ENCODE measurements at regions not wholly inside any gene's neighbourhood (a gene's known extent, or its start where the extent isn't known, plus 50 kb on each side); places are given as distances from the start of the nearest gene placed in this dataset.

DNA sequence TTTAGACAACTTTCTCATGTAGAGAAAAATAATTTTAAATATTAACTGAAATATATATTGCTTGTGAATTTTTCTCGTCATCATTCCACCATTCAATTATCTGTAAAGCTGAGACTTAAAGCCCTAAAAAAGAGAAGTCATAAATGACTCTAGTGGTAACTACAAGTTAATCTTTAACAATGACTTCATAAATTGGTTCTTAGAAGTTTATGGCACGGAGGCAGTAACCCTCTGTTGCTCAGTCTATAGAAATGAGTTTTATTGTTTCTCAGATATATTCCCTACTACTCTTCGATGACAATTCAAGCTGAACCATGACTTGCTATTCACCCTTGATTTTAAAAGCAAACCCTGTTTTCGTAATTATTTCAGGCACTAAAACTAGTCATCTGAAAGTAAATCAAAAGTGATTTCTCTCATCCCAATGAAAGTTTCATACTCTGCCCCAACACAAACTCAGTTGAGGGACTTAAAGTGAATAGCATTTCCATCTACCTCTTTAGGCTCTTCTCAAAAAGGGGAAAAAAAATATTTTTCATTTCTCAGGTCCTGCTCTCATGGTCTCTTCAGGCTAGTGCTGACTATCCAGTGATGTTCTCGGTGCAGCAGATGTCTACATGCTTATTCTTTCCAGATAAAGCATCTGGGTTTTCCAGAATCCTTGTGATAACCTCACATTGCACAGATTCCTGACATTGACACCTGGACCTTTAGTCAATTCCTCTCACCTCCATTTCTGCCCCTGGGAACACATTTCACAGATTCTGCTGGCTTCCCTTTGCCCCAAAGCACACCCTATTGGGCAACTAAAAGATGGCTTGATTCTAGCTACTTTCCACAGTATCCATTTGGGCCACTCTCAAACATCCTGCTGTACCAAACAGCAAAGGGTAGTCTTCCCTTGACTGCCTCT lies 207.8 kb upstream of the LRATD1 start:
- Histone ChIP-seq H3K79me2 (replicated peaks; ENCODE audit: insufficient read depth) (no peaks in the 10 kb centered on the region), H3K4me2 (no peak overlapping the region), H3K27ac (ENCODE audit: low read depth) (no peak overlapping the region), H4K20me1 (replicated peaks; ENCODE audit: insufficient read depth) (no peaks in the 10 kb centered on the region), H3K4me1 (ENCODE audit: insufficient read depth) (no peaks in the 10 kb centered on the region), H2AFZ (no peak overlapping the region), H3K4me3 (no peak overlapping the region), H3F3A (replicated peaks; ENCODE audit: low read depth) (no peaks in the 10 kb centered on the region), H3K36me3 (ENCODE audit: insufficient read depth) (no peaks in the 10 kb centered on the region), H3K9me2 (ENCODE audit: insufficient read depth) (peaks cover 10% of the 10 kb centered on the region), H3K27me3 (ENCODE audit: insufficient read depth) (no peaks in the 10 kb centered on the region)
- ATAC-seq (no peak), DNase-seq (ENCODE audit: low spot score) (no peak)
- Mint-ChIP-seq H3K4me1 (no peaks in the 10 kb centered on the region), H3K4me3 (no peak overlapping the region), H3K27ac (no peak overlapping the region), H3K27me3 (ENCODE audit: insufficient read depth, low read depth, poor library complexity) (peaks cover 3% of the 10 kb centered on the region), H3K36me3 (ENCODE audit: low read depth) (no peaks in the 10 kb centered on the region), H3K9me3 (no peaks in the 10 kb centered on the region; the same call in 1 of the 3 replicates)
- TF ChIP-seq JUNB (IDR thresholded peaks at IDR 0.05; ENCODE audit: unreplicated experiment) (no peak), ZNF114 (CRISPR knock-in tag; IDR thresholded peaks at IDR 0.05) (no peak), ZNF331 (CRISPR knock-in tag; IDR thresholded peaks at IDR 0.05; ENCODE audit: low read depth) (no peak), NANOG (IDR thresholded peaks at IDR 0.05; ENCODE audit: borderline replicate concordance) (no peak)
- TF ChIP-seq, protein P1, sequence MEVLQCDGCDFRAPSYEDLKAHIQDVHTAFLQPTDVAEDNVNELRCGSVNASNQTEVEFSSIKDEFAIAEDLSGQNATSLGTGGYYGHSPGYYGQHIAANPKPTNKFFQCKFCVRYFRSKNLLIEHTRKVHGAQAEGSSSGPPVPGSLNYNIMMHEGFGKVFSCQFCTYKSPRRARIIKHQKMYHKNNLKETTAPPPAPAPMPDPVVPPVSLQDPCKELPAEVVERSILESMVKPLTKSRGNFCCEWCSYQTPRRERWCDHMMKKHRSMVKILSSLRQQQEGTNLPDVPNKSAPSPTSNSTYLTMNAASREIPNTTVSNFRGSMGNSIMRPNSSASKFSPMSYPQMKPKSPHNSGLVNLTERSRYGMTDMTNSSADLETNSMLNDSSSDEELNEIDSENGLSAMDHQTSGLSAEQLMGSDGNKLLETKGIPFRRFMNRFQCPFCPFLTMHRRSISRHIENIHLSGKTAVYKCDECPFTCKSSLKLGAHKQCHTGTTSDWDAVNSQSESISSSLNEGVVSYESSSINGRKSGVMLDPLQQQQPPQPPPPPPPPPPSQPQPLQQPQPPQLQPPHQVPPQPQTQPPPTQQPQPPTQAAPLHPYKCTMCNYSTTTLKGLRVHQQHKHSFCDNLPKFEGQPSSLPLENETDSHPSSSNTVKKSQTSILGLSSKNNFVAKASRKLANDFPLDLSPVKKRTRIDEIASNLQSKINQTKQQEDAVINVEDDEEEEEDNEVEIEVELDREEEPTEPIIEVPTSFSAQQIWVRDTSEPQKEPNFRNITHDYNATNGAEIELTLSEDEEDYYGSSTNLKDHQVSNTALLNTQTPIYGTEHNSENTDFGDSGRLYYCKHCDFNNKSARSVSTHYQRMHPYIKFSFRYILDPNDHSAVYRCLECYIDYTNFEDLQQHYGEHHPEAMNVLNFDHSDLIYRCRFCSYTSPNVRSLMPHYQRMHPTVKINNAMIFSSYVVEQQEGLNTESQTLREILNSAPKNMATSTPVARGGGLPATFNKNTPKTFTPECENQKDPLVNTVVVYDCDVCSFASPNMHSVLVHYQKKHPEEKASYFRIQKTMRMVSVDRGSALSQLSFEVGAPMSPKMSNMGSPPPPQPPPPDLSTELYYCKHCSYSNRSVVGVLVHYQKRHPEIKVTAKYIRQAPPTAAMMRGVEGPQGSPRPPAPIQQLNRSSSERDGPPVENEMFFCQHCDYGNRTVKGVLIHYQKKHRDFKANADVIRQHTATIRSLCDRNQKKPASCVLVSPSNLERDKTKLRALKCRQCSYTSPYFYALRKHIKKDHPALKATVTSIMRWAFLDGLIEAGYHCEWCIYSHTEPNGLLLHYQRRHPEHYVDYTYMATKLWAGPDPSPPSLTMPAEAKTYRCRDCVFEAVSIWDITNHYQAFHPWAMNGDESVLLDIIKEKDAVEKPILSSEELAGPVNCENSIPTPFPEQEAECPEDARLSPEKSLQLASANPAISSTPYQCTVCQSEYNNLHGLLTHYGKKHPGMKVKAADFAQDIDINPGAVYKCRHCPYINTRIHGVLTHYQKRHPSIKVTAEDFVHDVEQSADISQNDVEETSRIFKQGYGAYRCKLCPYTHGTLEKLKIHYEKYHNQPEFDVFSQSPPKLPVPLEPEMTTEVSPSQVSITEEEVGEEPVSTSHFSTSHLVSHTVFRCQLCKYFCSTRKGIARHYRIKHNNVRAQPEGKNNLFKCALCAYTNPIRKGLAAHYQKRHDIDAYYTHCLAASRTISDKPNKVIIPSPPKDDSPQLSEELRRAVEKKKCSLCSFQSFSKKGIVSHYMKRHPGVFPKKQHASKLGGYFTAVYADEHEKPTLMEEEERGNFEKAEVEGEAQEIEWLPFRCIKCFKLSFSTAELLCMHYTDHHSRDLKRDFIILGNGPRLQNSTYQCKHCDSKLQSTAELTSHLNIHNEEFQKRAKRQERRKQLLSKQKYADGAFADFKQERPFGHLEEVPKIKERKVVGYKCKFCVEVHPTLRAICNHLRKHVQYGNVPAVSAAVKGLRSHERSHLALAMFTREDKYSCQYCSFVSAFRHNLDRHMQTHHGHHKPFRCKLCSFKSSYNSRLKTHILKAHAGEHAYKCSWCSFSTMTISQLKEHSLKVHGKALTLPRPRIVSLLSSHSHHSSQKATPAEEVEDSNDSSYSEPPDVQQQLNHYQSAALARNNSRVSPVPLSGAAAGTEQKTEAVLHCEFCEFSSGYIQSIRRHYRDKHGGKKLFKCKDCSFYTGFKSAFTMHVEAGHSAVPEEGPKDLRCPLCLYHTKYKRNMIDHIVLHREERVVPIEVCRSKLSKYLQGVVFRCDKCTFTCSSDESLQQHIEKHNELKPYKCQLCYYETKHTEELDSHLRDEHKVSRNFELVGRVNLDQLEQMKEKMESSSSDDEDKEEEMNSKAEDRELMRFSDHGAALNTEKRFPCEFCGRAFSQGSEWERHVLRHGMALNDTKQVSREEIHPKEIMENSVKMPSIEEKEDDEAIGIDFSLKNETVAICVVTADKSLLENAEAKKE (CRISPR knock-in tag; IDR thresholded peaks at IDR 0.05) = no peak

DNA sequence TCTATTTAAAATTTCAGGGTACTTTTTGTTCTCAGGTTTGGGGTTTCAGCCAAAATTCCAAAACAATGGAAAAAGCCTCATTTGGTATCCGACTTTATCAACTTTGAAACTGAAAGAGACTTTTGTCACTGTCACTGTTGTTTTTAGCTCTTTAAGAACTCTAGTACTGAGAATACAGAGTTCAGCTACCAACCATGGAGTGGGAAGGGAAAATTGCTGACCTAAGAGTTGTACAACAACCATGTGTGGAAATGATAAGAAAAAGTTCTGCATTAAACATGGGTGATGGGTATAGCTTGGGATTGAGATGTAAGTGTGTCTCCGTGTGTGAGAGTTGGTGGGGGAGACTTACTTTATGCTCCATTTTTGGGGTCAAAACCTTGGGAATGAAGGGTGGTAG lies 206.6 kb upstream of the LRATD1 start:
- no peaks in the 10 kb centered on the region for H4K20me1 ChIP-seq (replicated peaks; ENCODE audit: insufficient read depth)
- H3K4me2 ChIP-seq = no peak overlapping the region
- H3K36me3 Mint-ChIP-seq (ENCODE audit: low read depth) = no peaks in the 10 kb centered on the region
- no peaks in the 10 kb centered on the region for H3K79me2 ChIP-seq (replicated peaks; ENCODE audit: insufficient read depth)
- no peak overlapping the region for H3K4me3 ChIP-seq
- no peak overlapping the region for H2AFZ ChIP-seq
- H3F3A ChIP-seq (replicated peaks; ENCODE audit: low read depth) = no peaks in the 10 kb centered on the region
- no peaks in the 10 kb centered on the region for H3K27me3 ChIP-seq (ENCODE audit: insufficient read depth)
- H3K9me2 ChIP-seq (ENCODE audit: insufficient read depth) = peaks cover 7% of the 10 kb centered on the region; the same call in 1 of the 2 replicates
- no peaks in the 10 kb centered on the region for H3K4me1 ChIP-seq (ENCODE audit: insufficient read depth)
- H3K9me3 Mint-ChIP-seq = no peaks in the 10 kb centered on the region; the same call in 1 of the 3 replicates
- ATAC-seq (no peak), DNase-seq (ENCODE audit: low spot score) (no peak)
- H3K4me1 Mint-ChIP-seq = no peaks in the 10 kb centered on the region
- H3K27me3 Mint-ChIP-seq (ENCODE audit: insufficient read depth, low read depth, poor library complexity) = peaks cover 3% of the 10 kb centered on the region
- no peak overlapping the region for H3K27ac ChIP-seq (ENCODE audit: low read depth)
- no peaks in the 10 kb centered on the region for H3K36me3 ChIP-seq (ENCODE audit: insufficient read depth)
- H3K27ac Mint-ChIP-seq = no peak overlapping the region
- H3K4me3 Mint-ChIP-seq = no peak overlapping the region
- no peak for TF ChIP-seq EZH2 (IDR thresholded peaks at IDR 0.05; ENCODE audit: low read depth, unreplicated experiment)
- TF ChIP-seq, protein P2, sequence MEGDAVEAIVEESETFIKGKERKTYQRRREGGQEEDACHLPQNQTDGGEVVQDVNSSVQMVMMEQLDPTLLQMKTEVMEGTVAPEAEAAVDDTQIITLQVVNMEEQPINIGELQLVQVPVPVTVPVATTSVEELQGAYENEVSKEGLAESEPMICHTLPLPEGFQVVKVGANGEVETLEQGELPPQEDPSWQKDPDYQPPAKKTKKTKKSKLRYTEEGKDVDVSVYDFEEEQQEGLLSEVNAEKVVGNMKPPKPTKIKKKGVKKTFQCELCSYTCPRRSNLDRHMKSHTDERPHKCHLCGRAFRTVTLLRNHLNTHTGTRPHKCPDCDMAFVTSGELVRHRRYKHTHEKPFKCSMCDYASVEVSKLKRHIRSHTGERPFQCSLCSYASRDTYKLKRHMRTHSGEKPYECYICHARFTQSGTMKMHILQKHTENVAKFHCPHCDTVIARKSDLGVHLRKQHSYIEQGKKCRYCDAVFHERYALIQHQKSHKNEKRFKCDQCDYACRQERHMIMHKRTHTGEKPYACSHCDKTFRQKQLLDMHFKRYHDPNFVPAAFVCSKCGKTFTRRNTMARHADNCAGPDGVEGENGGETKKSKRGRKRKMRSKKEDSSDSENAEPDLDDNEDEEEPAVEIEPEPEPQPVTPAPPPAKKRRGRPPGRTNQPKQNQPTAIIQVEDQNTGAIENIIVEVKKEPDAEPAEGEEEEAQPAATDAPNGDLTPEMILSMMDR (conservative IDR thresholded peaks at IDR 0.05; ENCODE audit: low read depth in 2 of 2) = no peak
- TF ChIP-seq, protein P3, sequence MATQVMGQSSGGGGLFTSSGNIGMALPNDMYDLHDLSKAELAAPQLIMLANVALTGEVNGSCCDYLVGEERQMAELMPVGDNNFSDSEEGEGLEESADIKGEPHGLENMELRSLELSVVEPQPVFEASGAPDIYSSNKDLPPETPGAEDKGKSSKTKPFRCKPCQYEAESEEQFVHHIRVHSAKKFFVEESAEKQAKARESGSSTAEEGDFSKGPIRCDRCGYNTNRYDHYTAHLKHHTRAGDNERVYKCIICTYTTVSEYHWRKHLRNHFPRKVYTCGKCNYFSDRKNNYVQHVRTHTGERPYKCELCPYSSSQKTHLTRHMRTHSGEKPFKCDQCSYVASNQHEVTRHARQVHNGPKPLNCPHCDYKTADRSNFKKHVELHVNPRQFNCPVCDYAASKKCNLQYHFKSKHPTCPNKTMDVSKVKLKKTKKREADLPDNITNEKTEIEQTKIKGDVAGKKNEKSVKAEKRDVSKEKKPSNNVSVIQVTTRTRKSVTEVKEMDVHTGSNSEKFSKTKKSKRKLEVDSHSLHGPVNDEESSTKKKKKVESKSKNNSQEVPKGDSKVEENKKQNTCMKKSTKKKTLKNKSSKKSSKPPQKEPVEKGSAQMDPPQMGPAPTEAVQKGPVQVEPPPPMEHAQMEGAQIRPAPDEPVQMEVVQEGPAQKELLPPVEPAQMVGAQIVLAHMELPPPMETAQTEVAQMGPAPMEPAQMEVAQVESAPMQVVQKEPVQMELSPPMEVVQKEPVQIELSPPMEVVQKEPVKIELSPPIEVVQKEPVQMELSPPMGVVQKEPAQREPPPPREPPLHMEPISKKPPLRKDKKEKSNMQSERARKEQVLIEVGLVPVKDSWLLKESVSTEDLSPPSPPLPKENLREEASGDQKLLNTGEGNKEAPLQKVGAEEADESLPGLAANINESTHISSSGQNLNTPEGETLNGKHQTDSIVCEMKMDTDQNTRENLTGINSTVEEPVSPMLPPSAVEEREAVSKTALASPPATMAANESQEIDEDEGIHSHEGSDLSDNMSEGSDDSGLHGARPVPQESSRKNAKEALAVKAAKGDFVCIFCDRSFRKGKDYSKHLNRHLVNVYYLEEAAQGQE (IDR thresholded peaks at IDR 0.05; ENCODE audit: unreplicated experiment) = no peak
